ENCODE measurements at regions not wholly inside any gene's neighbourhood (a gene's known extent, or its start where the extent isn't known, plus 50 kb on each side); places are given as distances from the start of the nearest gene placed in this dataset.
"Not testable (repeated sequence)": the region's sequence is repeated elsewhere in the genome, so short reads cannot be mapped to it uniquely, and the experiment has no call there.

GRCh38 chr5:44756097-44756496 lies 52.6 kb upstream of the MRPS30 start:
- DNase-seq (ENCODE audit: low read depth, low spot score); in situ Hi-C loops (cut with HindIII; ENCODE audit: low pct_unique_long_range_greater_than_20kb, low sequenced_read_pairs): not testable (repeated sequence)

- no peak for DNase-seq (ENCODE audit: low read depth, low spot score)
- in situ Hi-C loops (cut with HindIII; ENCODE audit: low pct_unique_long_range_greater_than_20kb, low sequenced_read_pairs) = no loop called here
Observed at GRCh38 chr5:44747396-44747795, 61.4 kb upstream of the MRPS30 start.

GRCh38 chr5:44740660-44741059 lies 68.1 kb upstream of the MRPS30 start:
- DNase-seq (ENCODE audit: low read depth, low spot score) = no peak
- in situ Hi-C loops (cut with HindIII; ENCODE audit: low pct_unique_long_range_greater_than_20kb, low sequenced_read_pairs) = no loop called here

- in situ Hi-C loops (cut with HindIII; ENCODE audit: low pct_unique_long_range_greater_than_20kb, low sequenced_read_pairs) = no loop called here
- DNase-seq (ENCODE audit: low read depth, low spot score) = no peak
Observed at GRCh38 chr5:44729536-44729935, 79.2 kb upstream of the MRPS30 start.

- in situ Hi-C loops (cut with HindIII; ENCODE audit: low pct_unique_long_range_greater_than_20kb, low sequenced_read_pairs) = no loop called here
- no peak for DNase-seq (ENCODE audit: low read depth, low spot score)
Observed at GRCh38 chr5:44727100-44727499, 81.6 kb upstream of the MRPS30 start.

GRCh38 chr5:44719856-44720255 lies 88.9 kb upstream of the MRPS30 start:
- in situ Hi-C loops (cut with HindIII; ENCODE audit: low pct_unique_long_range_greater_than_20kb, low sequenced_read_pairs) = no loop called here
- DNase-seq (ENCODE audit: low read depth, low spot score) = no peak

GRCh38 chr5:44714871-44715561 lies 93.7 kb upstream of the MRPS30 start:
- in situ Hi-C loops (cut with HindIII; ENCODE audit: low pct_unique_long_range_greater_than_20kb, low sequenced_read_pairs) = no loop called here

GRCh38 chr5:44713446-44713845 lies 95.3 kb upstream of the MRPS30 start:
- no peak for DNase-seq (ENCODE audit: low read depth, low spot score)
- in situ Hi-C loops (cut with HindIII; ENCODE audit: low pct_unique_long_range_greater_than_20kb, low sequenced_read_pairs) = no loop called here

More at GRCh38 chr5:44714871-44715561, 93.7 kb upstream of the MRPS30 start:
- no peak for DNase-seq (ENCODE audit: low read depth, low spot score)

GRCh38 chr5:44711901-44712300 lies 96.8 kb upstream of the MRPS30 start:
- in situ Hi-C loops (cut with HindIII; ENCODE audit: low pct_unique_long_range_greater_than_20kb, low sequenced_read_pairs) = no loop called here
- DNase-seq (ENCODE audit: low read depth, low spot score) = no peak

- in situ Hi-C loops (cut with HindIII; ENCODE audit: low pct_unique_long_range_greater_than_20kb, low sequenced_read_pairs) = no loop called here
- no peak for DNase-seq (ENCODE audit: low read depth, low spot score)
Observed at GRCh38 chr5:44708602-44709001, 100.1 kb upstream of the MRPS30 start.

- DNase-seq (ENCODE audit: low read depth, low spot score) = no peak
- in situ Hi-C loops (cut with HindIII; ENCODE audit: low pct_unique_long_range_greater_than_20kb, low sequenced_read_pairs) = no loop called here
Observed at GRCh38 chr5:44707721-44708120, 101.0 kb upstream of the MRPS30 start.

- DNase-seq (ENCODE audit: low read depth, low spot score) = no peak
- in situ Hi-C loops (cut with HindIII; ENCODE audit: low pct_unique_long_range_greater_than_20kb, low sequenced_read_pairs) = no loop called here
Observed at GRCh38 chr5:44697025-44697424, 111.7 kb upstream of the MRPS30 start.

GRCh38 chr5:44695259-44695658 lies 113.5 kb upstream of the MRPS30 start:
- no peak for DNase-seq (ENCODE audit: low read depth, low spot score)
- in situ Hi-C loops (cut with HindIII; ENCODE audit: low pct_unique_long_range_greater_than_20kb, low sequenced_read_pairs) = no loop called here

GRCh38 chr5:44691802-44692201 lies 116.9 kb upstream of the MRPS30 start:
- in situ Hi-C loops (cut with HindIII; ENCODE audit: low pct_unique_long_range_greater_than_20kb, low sequenced_read_pairs) = no loop called here
- DNase-seq (ENCODE audit: low read depth, low spot score) = no peak

GRCh38 chr5:44681906-44682305 lies 126.8 kb upstream of the MRPS30 start:
- in situ Hi-C loops (cut with HindIII; ENCODE audit: low pct_unique_long_range_greater_than_20kb, low sequenced_read_pairs) = no loop called here
- DNase-seq (ENCODE audit: low read depth, low spot score) = no peak

GRCh38 chr5:44679214-44679613 lies 129.5 kb upstream of the MRPS30 start:
- in situ Hi-C loops (cut with HindIII; ENCODE audit: low pct_unique_long_range_greater_than_20kb, low sequenced_read_pairs) = no loop called here
- DNase-seq (ENCODE audit: low read depth, low spot score) = no peak

- DNase-seq (ENCODE audit: low read depth, low spot score) = no peak
- in situ Hi-C loops (cut with HindIII; ENCODE audit: low pct_unique_long_range_greater_than_20kb, low sequenced_read_pairs) = no loop called here
Observed at GRCh38 chr5:44675296-44675695, 133.5 kb upstream of the MRPS30 start.

- in situ Hi-C loops (cut with HindIII; ENCODE audit: low pct_unique_long_range_greater_than_20kb, low sequenced_read_pairs) = no loop called here
- DNase-seq (ENCODE audit: low read depth, low spot score) = no peak
Observed at GRCh38 chr5:44674461-44674860, 134.3 kb upstream of the MRPS30 start.

- in situ Hi-C loops (cut with HindIII; ENCODE audit: low pct_unique_long_range_greater_than_20kb, low sequenced_read_pairs); DNase-seq (ENCODE audit: low read depth, low spot score): not testable (repeated sequence)
Observed at GRCh38 chr5:44668471-44668870, 140.3 kb upstream of the MRPS30 start.
